GM06990 (cell line): ENCODE measurements at regions not wholly inside any gene's neighbourhood (a gene's known extent, or its start where the extent isn't known, plus 50 kb on each side); places are given as distances from the start of the nearest gene placed in this dataset.

Source experiments
- DNase-seq: peaks from one replicate; pipeline ENCODE4 v3.0.0-alpha.2; 2011; ENCODE audit not compliant: insufficient read length; ENCODE audit errors: extremely low read depth
- H3K27me3 ChIP-seq: replicated peaks from 2 replicates; pipeline ENCODE4 v1.6.0; 2011; ENCODE audit warnings: low read length; ENCODE audit not compliant: control insufficient read depth, insufficient read depth
- H3K36me3 ChIP-seq: 2 replicates; pipeline ENCODE4 v1.5.1; 2011; ENCODE audit warnings: low read length; ENCODE audit not compliant: control insufficient read depth, insufficient read depth
- H3K4me3 ChIP-seq: replicated peaks from 2 replicates; pipeline ENCODE4 v1.5.1; 2011; ENCODE audit warnings: low read depth, mild to moderate bottlenecking, control low read depth, low read length
- CTCF ChIP-seq: IDR thresholded peaks from 2 replicates; pipeline ENCODE4 v1.5.1; 2011; ENCODE audit warnings: low read length, control low read depth, mild to moderate bottlenecking, inconsistent platforms; ENCODE audit not compliant: insufficient read depth, poor library complexity, severe bottlenecking

- TF ChIP-seq CTCF, result no peak
- H3K4me3 ChIP-seq, result no peak overlapping the region
- H3K36me3 ChIP-seq, result no peaks in the 10 kb centered on the region
- DNase-seq, result no peak
- H3K27me3 ChIP-seq, result no peaks in the 10 kb centered on the region
Measured at GRCh38 chr13:26501641-26502040, 55.8 kb upstream of the WASF3 start.

GRCh38 chr13:26502826-26503225 lies 54.7 kb upstream of the WASF3 start:
- no peak for DNase-seq
- Histone ChIP-seq H3K27me3 (no peaks in the 10 kb centered on the region), H3K36me3 (no peaks in the 10 kb centered on the region), H3K4me3 (no peak overlapping the region)
- TF ChIP-seq CTCF, result no peak

- H3K27me3 ChIP-seq, result no peaks in the 10 kb centered on the region
- no peak overlapping the region for H3K4me3 ChIP-seq
- no peak for DNase-seq
- no peak for TF ChIP-seq CTCF
- H3K36me3 ChIP-seq, result no peaks in the 10 kb centered on the region
Measured at GRCh38 chr13:26503826-26504594, 53.5 kb upstream of the WASF3 start.
